SK-N-MC (cell line): ENCODE measurements at regions not wholly inside any gene's neighbourhood (a gene's known extent, or its start where the extent isn't known, plus 50 kb on each side); places are given as distances from the start of the nearest gene placed in this dataset.

Experiments
- EZH2 ChIP-seq: fragments of 200-600 bp; sonication (generic); IDR thresholded peaks from one replicate; pipeline ENCODE4 v1.6.1; 2017; ENCODE audit warnings: antibody characterized with exemption
- POLR2AphosphoS5 ChIP-seq: IDR thresholded peaks from 2 replicates; pipeline ENCODE4 v1.6.1; 2012; ENCODE audit warnings: mild to moderate bottlenecking, low read depth, low read length, borderline replicate concordance

DNA sequence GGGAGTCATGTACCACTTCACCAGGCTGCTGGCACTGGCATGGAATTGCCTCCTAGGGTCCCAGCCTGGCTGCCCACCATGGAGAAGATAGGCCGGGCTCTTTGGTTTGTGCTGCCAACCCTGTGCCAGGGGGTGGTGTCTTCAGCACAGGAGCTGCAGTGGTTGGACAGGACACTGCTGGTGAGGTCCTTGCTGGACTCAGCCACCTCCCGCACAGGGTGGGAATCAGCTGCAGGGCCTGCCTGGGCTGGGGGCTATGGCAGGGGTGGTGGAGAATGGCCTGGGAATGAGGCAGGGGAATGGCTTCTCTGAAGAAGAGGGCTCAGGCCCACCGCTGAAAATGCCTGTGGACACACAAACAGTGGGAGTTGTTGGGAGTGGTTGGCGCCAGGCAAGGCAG, 70.6 kb upstream of the CAPRIN2 start:
- TF ChIP-seq EZH2: no peak
- TF ChIP-seq POLR2AphosphoS5: no peak
